Suppressor macrophage (primary cell): ENCODE measurements at regions not wholly inside any gene's neighbourhood (a gene's known extent, or its start where the extent isn't known, plus 50 kb on each side); places are given as distances from the start of the nearest gene placed in this dataset.

Source experiments
- DNase-seq, 4 experiments: peaks; one replicate each; pipeline ENCODE4 v3.0.0-alpha.2; 2020 to 2022

GRCh38 chr18:78612318-78612717, 367.3 kb upstream of the SALL3 start:
- no peak for DNase-seq

DNA sequence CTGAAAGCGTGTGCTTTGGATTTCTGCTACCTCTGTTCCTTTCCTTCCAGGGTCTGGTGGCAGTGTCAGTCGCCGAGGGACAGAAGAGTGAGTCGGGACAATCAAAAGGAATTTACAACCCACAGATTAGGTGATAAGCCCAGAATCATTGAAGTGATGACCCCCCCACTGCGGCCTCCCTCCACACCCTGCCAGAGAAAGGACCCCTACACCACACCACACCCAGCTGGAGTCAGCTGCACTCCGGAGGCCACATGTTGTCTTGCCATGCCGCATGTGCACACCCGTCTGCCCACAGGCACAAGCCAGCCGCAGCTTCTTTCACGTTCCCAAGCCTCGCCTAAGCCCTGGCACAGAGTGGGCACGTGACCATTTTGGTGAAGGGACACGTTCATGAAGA, 366.8 kb upstream of the SALL3 start:
- DNase-seq = no peak

GRCh38 chr18:78618726-78619125, 360.9 kb upstream of the SALL3 start:
- no peak for DNase-seq

GRCh38 chr18:78619854-78620253, 359.8 kb upstream of the SALL3 start:
- DNase-seq = no peak

GRCh38 chr18:78620326-78620725, 359.3 kb upstream of the SALL3 start:
- DNase-seq = no peak

GRCh38 chr18:78621141-78621755, 358.4 kb upstream of the SALL3 start:
- no peak for DNase-seq

GRCh38 chr18:78622251-78622906, 357.2 kb upstream of the SALL3 start:
- DNase-seq = no peak

GRCh38 chr18:78622907-78623541, 356.6 kb upstream of the SALL3 start:
- no peak for DNase-seq

GRCh38 chr18:78624646-78625279, 354.9 kb upstream of the SALL3 start:
- DNase-seq = no peak

DNA sequence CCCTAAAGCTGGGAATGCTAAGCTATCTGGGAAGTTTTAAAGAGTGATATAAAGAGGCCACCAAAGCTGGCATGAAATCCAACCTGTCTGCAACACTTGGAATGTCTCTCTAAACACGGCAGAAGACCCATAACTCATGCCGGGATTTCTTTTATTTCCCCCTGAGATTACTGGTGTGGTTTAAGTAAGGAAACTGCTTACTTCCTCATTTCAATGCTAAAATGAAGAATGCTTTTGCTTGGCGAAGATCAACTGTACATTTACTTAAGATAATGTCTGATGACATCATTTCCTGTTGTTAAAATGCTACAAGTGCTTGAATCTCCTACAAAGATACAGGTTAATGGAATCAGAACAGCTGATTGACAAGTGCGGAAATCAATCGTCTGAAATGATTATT, 353.8 kb upstream of the SALL3 start:
- peak in 2 of 4 experiments; percentile 52 to 55 for DNase-seq

DNA sequence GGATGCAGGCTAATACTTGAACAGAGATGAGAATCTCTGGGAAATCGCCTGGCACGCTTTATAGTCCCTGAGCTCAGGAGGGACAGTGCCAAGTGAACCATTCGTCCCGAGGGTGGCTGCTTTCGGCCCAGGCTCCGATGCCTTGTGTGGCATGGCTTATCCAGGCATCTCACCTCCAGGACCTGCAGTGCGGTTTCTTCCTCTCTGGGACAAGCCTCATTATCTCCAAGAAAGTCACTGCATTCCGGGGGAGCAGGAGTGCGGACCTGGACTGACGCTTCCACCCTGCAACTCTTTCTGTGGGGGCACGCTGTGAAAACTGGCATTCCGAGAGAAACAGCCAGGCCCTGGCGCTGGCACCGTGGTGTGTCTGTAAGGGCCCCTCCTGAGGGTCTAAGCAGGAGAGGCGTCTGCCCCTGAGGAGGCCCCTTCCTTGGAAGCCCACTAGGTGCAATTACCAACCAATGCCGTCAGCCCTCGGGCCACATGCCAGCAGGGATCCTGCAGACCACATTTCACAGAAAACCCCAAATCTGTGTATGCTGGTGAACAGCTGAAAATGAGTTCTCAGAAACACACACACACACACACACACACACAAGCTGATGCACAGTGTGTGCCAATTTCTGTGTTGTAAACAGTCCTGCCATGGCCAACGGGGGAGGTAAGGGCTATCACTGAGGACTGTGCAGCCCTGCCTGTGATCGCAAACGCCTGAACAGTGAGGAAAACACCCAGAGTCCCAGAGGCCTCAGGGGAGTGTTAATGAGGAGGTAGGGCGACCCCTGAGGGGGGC, 351.9 kb upstream of the SALL3 start:
- no peak for DNase-seq

GRCh38 chr18:78629426-78629825, 350.2 kb upstream of the SALL3 start:
- no peak for DNase-seq

DNA sequence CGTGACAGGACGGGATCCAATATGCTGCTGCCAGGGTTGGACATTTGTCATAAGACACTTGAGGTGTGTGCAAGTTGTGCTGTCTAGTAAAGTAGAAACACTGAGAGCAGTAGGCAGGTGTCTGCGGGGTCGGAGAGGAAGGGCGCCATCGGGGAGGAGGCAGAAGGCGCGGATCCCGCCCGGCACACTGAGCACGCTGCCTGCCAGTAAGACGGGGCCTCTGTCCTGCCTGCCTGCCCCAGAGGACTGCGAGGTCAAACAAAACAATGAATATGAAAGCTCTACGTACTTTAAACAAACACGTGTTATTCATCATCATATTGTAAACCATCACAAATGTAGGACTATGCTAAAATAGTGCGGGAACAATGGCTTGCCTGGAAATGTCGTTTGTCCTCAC, 349.3 kb upstream of the SALL3 start:
- DNase-seq = no peak

- DNase-seq = no peak
Observed at GRCh38 chr18:78630981-78631510, 348.6 kb upstream of the SALL3 start.

DNA sequence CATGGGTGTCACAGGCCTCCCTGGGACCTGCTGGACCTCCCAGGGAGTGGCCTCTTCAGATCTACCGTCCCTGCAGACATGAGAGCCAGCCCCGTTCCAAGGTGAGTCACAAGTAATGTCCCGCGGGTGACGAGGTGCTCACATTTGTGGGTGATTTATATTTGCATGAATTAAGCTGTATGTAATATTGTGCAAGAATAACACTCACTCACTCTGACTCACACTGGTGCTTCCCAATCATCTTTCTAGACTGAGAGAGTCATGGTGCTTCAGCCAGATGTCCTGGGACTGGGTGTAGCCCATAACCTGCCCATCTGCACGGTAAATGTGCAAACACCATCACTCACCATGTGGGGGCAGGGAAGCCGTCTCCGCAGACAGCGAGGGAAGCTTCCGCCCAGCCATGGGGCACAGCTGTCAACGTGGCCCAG, 347.5 kb upstream of the SALL3 start:
- DNase-seq = peak; percentile 19 to 47 (median 24)

GRCh38 chr18:78634061-78634696, 345.4 kb upstream of the SALL3 start:
- no peak for DNase-seq

- DNase-seq = no peak
Observed at GRCh38 chr18:78635093-78635800, 344.4 kb upstream of the SALL3 start.

DNA sequence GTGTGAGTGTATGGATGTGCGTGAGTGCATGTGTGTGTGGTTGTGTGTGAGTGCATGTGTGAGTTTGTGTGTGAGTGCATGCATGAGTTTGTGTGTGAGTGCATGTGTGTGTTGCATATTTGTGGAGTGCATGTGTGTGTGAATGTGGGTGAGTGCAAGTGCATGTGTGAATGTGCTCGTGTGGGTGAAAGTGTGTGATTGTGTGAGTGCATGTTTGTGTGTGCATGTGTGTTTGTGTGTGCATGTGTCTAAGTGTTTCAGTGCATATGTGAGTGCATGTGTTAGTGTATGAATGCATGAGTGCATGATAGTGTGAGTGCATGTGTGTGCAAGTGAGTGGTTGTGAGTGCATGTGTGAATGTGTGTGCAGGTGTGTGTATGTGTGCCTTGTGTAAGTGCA, 343.4 kb upstream of the SALL3 start:
- no peak for DNase-seq

DNA sequence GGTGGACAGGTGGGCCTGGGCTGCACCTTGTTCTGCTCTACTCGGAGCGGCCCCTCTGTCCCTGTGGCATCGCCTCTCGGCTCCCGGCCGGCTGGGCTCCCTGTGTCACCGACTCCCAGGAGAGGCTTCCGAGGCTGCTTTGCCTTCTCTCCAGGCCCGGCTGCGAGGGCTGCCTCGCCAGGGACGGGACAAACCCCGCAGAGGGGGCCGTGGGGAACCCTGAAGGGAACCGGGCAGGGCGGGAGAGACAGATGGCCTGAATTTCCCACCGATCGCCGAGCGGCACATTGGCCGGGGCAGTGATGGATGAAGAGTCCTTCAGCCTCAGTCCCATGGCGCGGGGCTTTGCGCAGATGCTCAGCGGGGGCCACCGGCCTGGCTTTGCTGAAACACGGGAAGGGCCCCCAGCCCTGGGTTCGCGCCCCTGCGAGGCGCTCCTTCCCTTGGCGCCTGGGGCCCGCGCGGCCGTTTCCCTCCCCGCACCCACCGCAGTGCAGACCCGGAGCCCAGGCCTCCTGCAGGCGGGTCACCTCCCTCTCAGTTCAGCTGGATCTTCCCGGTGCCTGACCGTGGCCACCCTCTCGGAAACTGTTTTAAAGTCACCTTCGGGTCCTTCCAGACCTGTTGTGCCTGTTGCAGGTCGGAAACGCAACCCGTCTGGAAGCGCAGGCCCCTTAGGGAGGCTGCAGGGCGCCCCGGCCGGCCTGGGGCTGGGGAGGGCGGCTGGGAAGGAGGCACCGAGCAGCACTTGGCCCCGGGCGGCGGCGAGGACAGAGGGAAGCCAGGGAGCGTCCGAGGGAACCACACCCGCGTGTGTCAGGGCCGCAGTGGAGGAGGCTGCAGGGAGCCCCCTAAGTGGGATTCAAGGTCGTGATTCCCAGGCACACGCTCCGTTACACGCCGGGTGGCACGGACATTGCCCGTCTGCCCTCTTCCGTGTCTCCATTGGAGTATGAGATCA, 341.9 kb upstream of the SALL3 start:
- DNase-seq = no peak
